ENCODE measurements at regions not wholly inside any gene's neighbourhood (a gene's known extent, or its start where the extent isn't known, plus 50 kb on each side); places are given as distances from the start of the nearest gene placed in this dataset.

- Histone ChIP-seq H2BK20ac (ENCODE audit: low read depth, low read length) (no peak overlapping the region), H2AK5ac (ENCODE audit: low read depth, low read length) (no peak overlapping the region), H3K9ac (ENCODE audit: low read depth, low read length) (no peak overlapping the region), H3K9me1 (ENCODE audit: insufficient read depth, low read length) (no peaks in the 10 kb centered on the region), H3K14ac (replicated peaks; ENCODE audit: low read depth, low read length) (no peak overlapping the region), H3K18ac (ENCODE audit: low read depth, low read length) (no peak overlapping the region), H3K27me3 (ENCODE audit: control insufficient read depth, insufficient read depth, low read length) (no peaks in the 10 kb centered on the region), H2BK5ac (ENCODE audit: low read depth, low read length, poor library complexity, severe bottlenecking) (no peak overlapping the region), H2AK9ac (replicated peaks; ENCODE audit: low read depth, low read length, poor library complexity) (no peak overlapping the region), H4K20me1 (ENCODE audit: insufficient read depth, low read length) (no peaks in the 10 kb centered on the region), H3K56ac (ENCODE audit: extremely low read depth, insufficient read depth, low read length) (no peak overlapping the region), H3K23ac (ENCODE audit: low read depth, low read length) (no peak overlapping the region), H2AFZ (replicated peaks; ENCODE audit: low read length, poor library complexity) (no peak overlapping the region), H3K79me1 (ENCODE audit: low read depth in 1 of 2, low read length in 2 of 2) (no peaks in the 10 kb centered on the region), H3K4me1 (ENCODE audit: control insufficient read depth, insufficient read depth, low read length) (no peaks in the 10 kb centered on the region), H3K4me3 (ENCODE audit: insufficient read depth, low read depth, low read length) (no peak overlapping the region), H3K27ac (ENCODE audit: insufficient read depth, low read length) (no peak overlapping the region), H3K4ac (ENCODE audit: low read depth, low read length) (no peak overlapping the region), H2BK120ac (ENCODE audit: low read depth, low read length) (no peak overlapping the region), H3K4me2 (ENCODE audit: low read depth, low read length) (no peak overlapping the region), H4K91ac (ENCODE audit: insufficient read depth, low read depth, low read length) (no peak overlapping the region), H3K9me3 (ENCODE audit: control insufficient read depth, insufficient read depth, low read length) (peaks cover 19% of the 10 kb centered on the region), H4K5ac (ENCODE audit: low read depth, low read length) (no peak overlapping the region), H4K8ac (ENCODE audit: low read depth in 2 of 2, low read length in 2 of 2) (no peak overlapping the region), H2BK15ac (ENCODE audit: low read depth, low read length) (no peak overlapping the region), H3K36me3 (ENCODE audit: control insufficient read depth, insufficient read depth, low read length) (no peaks in the 10 kb centered on the region)
- TF ChIP-seq RCOR1 (IDR thresholded peaks at IDR 0.05; ENCODE audit: insufficient replicate concordance, low read length): no peak
- no peak for TF ChIP-seq SMC3 (IDR thresholded peaks at IDR 0.05; ENCODE audit: low read depth, low read length)
- TF ChIP-seq CHD1 (IDR thresholded peaks at IDR 0.05; ENCODE audit: low read depth, low read length): no peak
- TF ChIP-seq BHLHE40 (IDR thresholded peaks at IDR 0.05; ENCODE audit: low read depth, low read length): no peak
- no peak for TF ChIP-seq NFE2L2 (IDR thresholded peaks at IDR 0.05; ENCODE audit: low read depth, low read length)
- TF ChIP-seq MAFK (IDR thresholded peaks at IDR 0.05; ENCODE audit: low read depth, low read length): no peak
- 72% methylated on average over 12 of the region's 17 CpGs; no CpG with 5 or more reads in 1 of the 2 experiments for WGBS, 2 experiments (ENCODE audit: extremely low coverage in 2 of 2, insufficient read length in 1 of 2)
- intact Hi-C loops (cut with micrococcal nuclease) (no loop called here), in situ Hi-C loops (cut with MboI; ENCODE audit: low sequenced_read_pairs) (no loop called here), dilution Hi-C loops (cut with HindIII; ENCODE audit: low sequenced_read_pairs, unreplicated experiment) (no loop called here)
- POLR2A ChIA-PET (ENCODE audit: unreplicated experiment): no interaction called here
- ATAC-seq (ENCODE audit: low read depth) (no peak), DNase-seq (no peak)
- CTCF ChIA-PET: no interaction called here
- no TSS peak for BruUV-seq (replicated peaks)
Observed at GRCh38 chr10:124182088-124182541, 88.7 kb upstream of the CHST15 start.
